Adrenal gland (tissue), 5 donors: ENCODE measurements at regions not wholly inside any gene's neighbourhood (a gene's known extent, or its start where the extent isn't known, plus 50 kb on each side); places are given as distances from the start of the nearest gene placed in this dataset.
"Not testable (repeated sequence)": the region's sequence is repeated elsewhere in the genome, so short reads cannot be mapped to it uniquely, and the experiment has no call there.

Source experiments
- POLR2A ChIP-seq, 2 donors: fragments of 450-650 bp; IDR thresholded peaks; one replicate each; pipeline ENCODE4 v1.6.1; 2017; ENCODE audit warnings: antibody characterized with exemption in 2 of 2, mild to moderate bottlenecking in 2 of 2, moderate library complexity in 1 of 2
- TF ChIP-seq, protein P1 (sequence below), 6 experiments: fragments of 450-650 bp in 4 of 6; fragments of 200-600 bp in 2 of 6; sonication (generic) in 1 of 6; IDR thresholded peaks; 1 replicate in 5 of 6; 2 replicates in 1 of 6; pipeline versions ENCODE4 v1.5.1 to v1.8.0; 2016 to 2021; ENCODE audit warnings: antibody characterized with exemption in 6 of 6, mild to moderate bottlenecking in 2 of 6, moderate library complexity in 1 of 6
- donor health status: DM: no; HTN: no; CAD: no.

DNA sequence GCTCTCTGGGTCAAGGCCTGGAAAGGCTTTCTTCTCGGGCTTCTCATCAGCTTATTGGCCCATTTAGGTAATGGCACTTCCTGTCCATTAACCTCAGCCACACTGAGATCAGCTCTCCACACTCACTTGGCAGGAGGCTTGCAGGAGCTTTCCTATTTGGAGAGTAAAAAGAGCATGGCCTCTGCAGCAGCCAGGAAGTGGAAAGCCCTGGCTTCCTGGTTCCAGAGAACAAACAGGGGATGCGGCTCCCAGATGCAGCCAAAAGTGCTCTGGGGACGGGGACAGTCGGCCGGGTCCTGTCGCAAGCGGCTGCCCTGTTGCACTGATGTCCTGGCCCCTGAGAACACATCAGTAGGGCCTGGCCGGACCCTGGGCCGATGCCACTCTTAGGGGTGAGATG, 4462.4 kb upstream of the TPTE start:
- TF ChIP-seq, protein P1, sequence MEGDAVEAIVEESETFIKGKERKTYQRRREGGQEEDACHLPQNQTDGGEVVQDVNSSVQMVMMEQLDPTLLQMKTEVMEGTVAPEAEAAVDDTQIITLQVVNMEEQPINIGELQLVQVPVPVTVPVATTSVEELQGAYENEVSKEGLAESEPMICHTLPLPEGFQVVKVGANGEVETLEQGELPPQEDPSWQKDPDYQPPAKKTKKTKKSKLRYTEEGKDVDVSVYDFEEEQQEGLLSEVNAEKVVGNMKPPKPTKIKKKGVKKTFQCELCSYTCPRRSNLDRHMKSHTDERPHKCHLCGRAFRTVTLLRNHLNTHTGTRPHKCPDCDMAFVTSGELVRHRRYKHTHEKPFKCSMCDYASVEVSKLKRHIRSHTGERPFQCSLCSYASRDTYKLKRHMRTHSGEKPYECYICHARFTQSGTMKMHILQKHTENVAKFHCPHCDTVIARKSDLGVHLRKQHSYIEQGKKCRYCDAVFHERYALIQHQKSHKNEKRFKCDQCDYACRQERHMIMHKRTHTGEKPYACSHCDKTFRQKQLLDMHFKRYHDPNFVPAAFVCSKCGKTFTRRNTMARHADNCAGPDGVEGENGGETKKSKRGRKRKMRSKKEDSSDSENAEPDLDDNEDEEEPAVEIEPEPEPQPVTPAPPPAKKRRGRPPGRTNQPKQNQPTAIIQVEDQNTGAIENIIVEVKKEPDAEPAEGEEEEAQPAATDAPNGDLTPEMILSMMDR (IDR thresholded peaks at IDR 0.05), result not testable (repeated sequence)
- not testable (repeated sequence) for TF ChIP-seq POLR2A (IDR thresholded peaks at IDR 0.05)
